NCI-H2107 treated with DMSO at 0.1 percent for 48 hours (cell line): ENCODE measurements at regions not wholly inside any gene's neighbourhood (a gene's known extent, or its start where the extent isn't known, plus 50 kb on each side); places are given as distances from the start of the nearest gene placed in this dataset.
"Not testable (repeated sequence)": the region's sequence is repeated elsewhere in the genome, so short reads cannot be mapped to it uniquely, and the experiment has no call there.

ENCODE experiments used
- DNase-seq: peaks from one replicate; lab custom pipeline; 2025; ENCODE audit not compliant: unreplicated experiment; lab: John Stamatoyannopoulos, UW

DNA sequence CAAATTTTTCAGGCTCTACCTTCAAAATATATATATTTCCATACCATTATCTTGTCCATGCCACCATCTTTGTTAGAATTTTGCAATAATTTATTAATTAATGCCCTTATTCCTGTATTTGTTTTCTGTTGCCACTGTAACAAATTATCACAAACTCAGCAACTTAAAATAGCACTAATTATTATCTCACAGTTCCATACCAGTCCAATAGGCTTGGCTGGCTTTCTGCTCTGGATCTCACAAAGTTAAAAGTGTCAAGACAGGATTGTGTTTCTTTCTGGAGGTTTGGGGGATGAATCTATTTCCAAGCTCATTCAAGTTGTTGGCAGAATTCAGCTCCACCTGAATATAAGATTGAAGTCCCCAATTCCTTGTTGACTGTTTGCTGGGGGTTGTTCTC, 58.6 kb upstream of the SLC38A4 start:
- no peak for DNase-seq

- no peak for DNase-seq
Measured at GRCh38 chr12:46886541-46887041, 60.8 kb upstream of the SLC38A4 start.

- DNase-seq = no peak
Measured at GRCh38 chr12:46887870-46888269, 62.1 kb upstream of the SLC38A4 start.

GRCh38 chr12:46888568-46888967, 62.8 kb upstream of the SLC38A4 start:
- DNase-seq = no peak

DNA sequence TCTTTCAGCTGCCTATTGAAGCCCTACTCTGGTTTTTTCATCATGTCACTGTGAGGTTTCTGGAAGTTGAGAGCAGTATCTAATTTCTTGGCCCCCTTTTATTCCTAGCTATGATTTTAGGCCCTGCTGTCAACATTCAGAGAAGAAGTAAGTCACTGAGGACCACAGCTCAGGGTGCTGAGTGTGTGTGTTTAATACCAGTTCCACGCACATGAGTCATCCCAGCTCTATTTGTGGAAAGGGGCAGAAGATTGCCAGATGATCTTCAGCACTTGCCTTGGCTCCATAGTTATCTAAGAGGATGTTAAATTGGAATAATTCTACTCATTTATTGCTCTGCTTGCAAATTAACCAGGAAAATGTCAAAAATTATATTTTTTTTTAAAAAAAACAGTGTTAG, 65.5 kb upstream of the SLC38A4 start:
- no peak for DNase-seq

GRCh38 chr12:46892034-46892705, 66.4 kb upstream of the SLC38A4 start:
- DNase-seq = no peak

- no peak for DNase-seq
Measured at GRCh38 chr12:46892887-46893286, 67.1 kb upstream of the SLC38A4 start.

GRCh38 chr12:46893434-46893833, 67.6 kb upstream of the SLC38A4 start:
- DNase-seq = no peak

GRCh38 chr12:46895726-46896125, 69.9 kb upstream of the SLC38A4 start:
- no peak for DNase-seq

GRCh38 chr12:46896680-46897079, 70.9 kb upstream of the SLC38A4 start:
- no peak for DNase-seq

DNA sequence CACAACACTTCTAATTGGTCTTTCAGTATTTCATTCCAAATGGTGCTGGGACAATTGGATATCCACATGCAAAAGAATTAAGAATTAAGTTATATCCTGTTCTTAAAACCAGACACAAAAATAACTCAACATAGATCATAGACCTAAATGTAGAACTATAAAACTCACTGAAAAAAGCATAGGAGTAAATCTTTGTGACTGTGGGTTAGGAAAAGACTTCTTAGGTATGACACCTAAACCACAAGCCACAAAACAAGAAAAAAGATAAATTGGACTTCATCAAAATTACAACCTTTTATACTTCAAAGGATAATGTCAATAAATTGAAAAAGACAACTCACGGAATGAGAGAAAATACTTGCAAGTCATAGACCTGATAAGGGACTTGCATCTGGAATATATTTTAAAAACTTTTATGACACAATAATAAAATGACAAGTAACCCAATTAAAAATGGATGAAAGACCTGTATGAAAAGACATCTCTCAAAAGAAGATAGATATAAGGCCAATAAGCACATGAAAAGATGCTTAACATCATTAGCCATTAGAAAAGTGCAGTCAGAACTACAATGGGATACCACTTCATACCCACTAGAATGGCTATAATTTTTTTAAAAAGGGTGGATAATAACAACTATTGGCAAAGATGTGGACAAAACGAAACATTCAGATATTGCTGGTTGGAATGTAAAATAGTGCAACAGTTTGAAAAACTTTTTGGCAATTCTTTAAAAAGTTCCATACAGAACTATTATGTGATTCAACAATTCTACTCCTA, 72.5 kb upstream of the SLC38A4 start:
- no peak for DNase-seq

DNA sequence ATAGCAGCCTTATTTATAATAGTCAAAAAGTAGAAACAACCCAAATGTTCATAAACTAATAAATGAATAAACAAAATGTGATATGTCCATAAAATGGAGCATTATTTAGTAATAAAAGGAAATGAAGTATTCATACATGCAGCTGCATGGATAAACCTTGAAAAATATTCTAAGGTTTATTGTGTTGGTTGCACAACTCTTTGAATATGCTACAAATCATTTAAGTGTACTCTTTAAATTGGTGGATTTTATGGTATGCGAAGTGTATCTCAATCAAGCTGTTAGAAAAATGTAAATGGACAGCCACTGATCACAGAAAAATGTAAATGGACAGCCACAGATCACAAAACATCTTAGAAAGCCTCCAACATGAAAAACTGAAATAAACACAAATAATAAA, 73.2 kb upstream of the SLC38A4 start:
- DNase-seq = no peak

DNA sequence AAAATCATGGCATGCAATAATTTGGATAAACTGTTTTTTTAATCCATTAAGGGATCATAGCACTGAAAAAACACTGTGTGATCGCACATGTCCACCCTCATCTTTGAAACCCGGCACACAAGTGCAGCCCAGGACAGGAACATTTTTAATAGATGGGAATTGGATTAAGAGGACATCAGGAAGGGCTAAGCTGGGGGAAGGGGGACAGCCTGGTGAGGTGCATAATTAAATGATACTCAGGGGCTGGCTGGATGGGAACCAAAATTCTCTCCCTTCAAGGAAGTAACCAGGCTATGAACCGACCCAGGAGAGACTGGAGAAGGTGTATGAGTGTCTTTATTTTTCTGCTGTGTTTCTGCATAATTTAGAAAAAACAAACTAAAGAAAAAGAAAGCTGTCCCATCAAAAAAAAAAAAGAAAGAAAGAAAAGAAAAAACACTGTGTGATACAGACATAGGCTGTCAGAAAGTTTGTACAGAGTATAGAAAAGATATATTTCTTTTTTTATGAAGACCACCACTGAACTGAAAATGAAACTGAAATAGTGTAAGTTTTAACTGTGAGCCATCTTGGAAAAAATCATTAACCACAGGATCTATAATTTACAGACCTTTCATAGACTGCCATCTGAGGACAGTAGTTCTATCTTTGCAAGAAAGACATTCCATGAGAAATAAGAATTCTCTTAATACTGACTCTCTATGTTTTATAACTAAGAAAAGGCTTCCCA, 75.1 kb upstream of the SLC38A4 start:
- no peak for DNase-seq

DNA sequence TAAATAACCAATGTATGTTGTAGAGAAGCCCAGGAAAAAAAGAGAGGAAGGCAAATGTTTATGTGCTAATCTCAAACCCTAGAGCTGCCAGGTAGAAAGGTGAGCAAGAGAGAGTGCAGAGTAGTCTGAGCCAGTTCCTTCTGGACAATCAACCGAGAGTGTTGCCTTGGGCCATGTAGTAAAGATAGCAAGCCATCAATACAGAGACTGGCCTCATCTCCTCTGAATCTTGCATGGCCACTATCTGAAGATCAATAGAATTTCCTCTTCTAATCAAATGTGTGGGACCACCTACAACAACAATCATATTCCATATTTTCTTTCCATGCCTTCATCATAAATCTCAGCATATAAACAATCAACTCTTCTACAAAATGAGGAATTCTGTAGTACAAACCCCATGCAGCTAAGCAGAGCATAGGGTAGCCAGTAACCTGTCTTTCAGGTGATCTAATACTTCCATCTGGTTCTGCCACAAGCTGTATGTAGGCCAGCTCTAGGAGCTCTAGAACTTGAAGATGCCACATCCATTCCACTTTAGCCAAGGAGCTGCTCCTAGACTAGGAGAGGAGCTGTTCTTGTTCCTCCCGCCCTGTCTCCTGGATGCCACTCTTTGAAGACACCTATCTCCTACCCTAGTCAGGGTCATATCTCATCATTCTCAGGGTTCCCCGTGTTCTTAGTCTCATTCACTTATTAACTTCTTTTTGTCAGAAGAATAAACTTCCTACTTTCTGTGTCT, 75.8 kb upstream of the SLC38A4 start:
- no peak for DNase-seq

DNA sequence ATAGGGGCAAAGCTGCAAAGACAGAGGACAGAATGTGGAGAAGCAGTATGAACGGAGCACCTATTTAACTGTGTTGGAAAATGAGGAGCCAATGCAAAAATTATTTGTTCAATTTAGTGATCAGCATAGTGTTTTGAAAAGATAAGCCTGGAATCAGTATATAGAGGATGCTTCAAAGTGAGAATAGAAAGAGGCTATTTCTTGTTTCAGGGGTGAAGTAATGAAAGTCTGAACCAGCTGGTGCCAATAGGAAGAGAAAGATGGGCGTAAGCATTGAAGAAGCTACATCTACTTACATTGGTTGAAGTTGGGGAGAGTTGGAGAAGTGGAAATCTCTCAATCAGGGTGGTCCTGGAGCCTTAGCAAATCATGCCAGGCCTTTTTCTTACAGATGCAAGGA, 77.3 kb upstream of the SLC38A4 start:
- DNase-seq = no peak

DNA sequence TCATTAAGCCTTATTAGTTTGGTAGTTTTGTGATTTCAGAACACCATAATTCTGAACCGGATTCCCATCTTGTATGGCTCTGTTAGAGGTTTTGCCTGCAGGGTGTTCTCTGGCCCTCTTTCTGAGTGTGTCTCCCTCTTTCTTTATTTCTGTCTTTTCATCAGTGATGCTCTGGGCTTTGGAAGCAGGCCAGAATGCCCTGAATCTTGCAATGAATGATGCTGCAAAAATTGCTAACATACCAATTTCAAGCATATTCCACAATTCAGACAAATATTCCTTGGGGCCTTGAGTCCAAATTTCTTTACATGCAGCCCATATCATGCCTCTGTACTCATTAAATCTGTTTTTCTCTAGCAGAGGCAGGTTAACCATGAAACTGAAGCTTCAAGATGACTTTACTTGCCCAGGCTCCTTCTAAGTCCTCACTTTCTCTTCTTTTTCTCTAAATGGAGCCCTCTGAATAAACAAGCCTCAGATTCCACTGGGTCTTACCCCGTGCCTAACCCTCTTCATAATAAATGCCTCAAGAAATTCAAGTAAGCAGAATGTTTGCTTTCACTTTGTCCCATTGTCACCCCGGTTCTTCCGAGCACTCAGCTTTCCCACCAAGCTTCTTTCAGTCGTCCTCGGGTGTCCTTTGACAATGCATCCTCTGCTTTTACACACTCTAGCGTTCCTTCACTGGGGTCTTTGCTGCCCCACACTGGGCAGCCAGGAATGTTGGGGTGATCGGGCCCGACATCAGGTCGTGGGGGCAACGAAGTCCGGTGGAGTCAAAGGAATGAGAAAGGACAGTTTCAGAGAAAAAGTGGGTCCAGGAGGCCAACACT, 78.8 kb upstream of the SLC38A4 start:
- no peak for DNase-seq

DNA sequence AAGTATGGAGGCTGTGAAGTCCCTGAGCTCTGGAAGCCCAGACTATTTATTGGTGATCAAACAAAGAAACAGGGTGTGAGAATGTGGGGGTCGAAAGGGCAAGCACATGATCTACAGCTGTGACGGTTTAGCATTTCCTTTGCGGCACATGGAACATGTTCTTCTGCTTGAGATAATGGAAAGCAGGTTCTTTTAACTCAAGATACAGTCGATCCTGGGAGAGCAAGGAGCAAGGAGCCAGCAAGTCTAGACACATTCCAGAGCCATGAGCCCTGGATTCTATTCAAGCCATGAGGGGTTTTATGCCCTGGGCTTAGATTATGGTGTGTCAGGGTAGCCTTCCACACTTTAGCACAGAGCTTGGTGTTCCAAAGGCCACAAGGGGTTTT, 79.4 kb upstream of the SLC38A4 start:
- not testable (repeated sequence) for DNase-seq

DNA sequence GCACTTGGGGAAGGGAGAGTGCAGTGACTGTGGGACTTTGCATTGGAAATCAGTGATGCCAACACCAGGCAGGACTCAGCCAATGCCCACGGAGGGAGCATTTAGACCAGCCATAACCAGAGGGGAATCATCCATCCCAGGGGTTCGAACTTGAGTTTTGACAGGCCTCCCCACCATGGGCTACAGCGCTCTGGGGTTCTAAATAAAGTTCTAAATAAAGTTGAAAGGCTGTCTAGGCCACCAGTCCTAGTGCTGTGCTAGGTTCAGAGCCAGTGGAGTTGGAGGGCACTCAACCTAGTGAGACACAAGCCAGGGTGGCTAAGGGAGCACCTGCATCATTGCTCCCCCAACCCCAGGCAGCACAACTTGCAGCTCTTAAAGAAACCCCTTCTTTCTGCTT, 82.0 kb upstream of the SLC38A4 start:
- no peak for DNase-seq

DNA sequence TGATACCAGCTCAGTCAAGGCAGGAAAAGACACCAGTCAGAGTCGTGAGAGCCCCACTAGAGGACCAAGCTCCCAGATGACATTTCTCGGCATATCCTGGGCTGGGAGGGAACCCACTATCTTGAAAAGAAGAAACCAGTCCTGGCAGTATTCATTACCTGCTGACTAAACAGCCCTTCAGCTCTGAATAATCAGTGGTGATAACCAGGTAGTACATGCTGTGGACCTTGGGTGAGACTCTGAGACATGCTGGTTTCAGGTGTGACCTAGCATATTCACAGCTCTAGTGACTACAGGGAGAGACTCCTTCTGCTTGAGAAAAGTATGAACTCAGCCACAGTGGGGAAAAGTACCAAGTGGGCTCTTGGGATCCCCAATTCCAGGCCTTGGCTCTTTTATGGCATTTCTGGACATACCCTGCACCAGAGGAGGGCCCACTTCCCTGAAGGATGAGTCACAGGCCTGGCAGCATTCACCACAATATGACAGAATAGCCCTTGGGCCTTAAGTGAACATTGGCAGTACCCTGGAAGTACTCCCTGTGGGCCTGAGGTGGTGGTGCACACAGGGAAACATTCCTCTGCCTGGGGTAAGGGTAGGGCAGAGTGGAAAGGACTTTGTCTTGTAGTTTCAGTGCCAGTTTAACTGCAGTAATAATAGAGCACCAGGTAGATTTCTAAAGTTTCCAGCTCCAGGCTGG, 82.6 kb upstream of the SLC38A4 start:
- no peak for DNase-seq
